GM23338 (cell line): ENCODE measurements at regions not wholly inside any gene's neighbourhood (a gene's known extent, or its start where the extent isn't known, plus 50 kb on each side); places are given as distances from the start of the nearest gene placed in this dataset.

ENCODE experiments used
- ATAC-seq: fragments of 200-7000 bp; cut with Tn5 transposase; 3 replicates; pipeline ENCODE4 v1.9.1; 2020
- DNase-seq: peaks from one replicate; pipeline ENCODE4 v3.0.0-alpha.2; 2015; ENCODE audit warnings: low spot score
- H2AFZ ChIP-seq: fragments of 200-600 bp; sonication (generic); 2 replicates; pipeline ENCODE4 v1.8.0; 2016; ENCODE audit warnings: antibody characterized with exemption, mild to moderate bottlenecking, moderate library complexity
- H3F3A ChIP-seq: fragments of 200-600 bp; sonication (generic); replicated peaks from 2 replicates; pipeline ENCODE4 v1.8.0; 2017; ENCODE audit warnings: antibody characterized with exemption, mixed run types, low read depth
- H3K27ac ChIP-seq: fragments of 200-600 bp; sonication (generic); 2 replicates; pipeline ENCODE4 v1.6.1; 2016; ENCODE audit warnings: low read depth
- H3K27me3 ChIP-seq: fragments of 200-600 bp; sonication (generic); 2 replicates; pipeline ENCODE4 v1.8.0; 2016; ENCODE audit warnings: mild to moderate bottlenecking, mixed run types, moderate library complexity; ENCODE audit not compliant: insufficient read depth
- H3K36me3 ChIP-seq: fragments of 200-600 bp; sonication (generic); 2 replicates; pipeline ENCODE4 v1.8.0; 2016; ENCODE audit warnings: mild to moderate bottlenecking; ENCODE audit not compliant: insufficient read depth
- H3K4me1 ChIP-seq: fragments of 200-600 bp; sonication (generic); 2 replicates; pipeline ENCODE4 v1.8.0; 2016; ENCODE audit warnings: mild to moderate bottlenecking, moderate library complexity; ENCODE audit not compliant: insufficient read depth
- H3K4me2 ChIP-seq: fragments of 200-600 bp; sonication (generic); 2 replicates; pipeline ENCODE4 v1.7.1; 2017; ENCODE audit warnings: mixed run types
- H3K4me3 ChIP-seq: fragments of 200-600 bp; sonication (generic); 2 replicates; pipeline ENCODE4 v1.6.1; 2016; ENCODE audit warnings: mixed run types
- H3K79me2 ChIP-seq: fragments of 200-600 bp; sonication (generic); replicated peaks from 2 replicates; pipeline ENCODE4 v1.8.0; 2017; ENCODE audit warnings: mild to moderate bottlenecking; ENCODE audit not compliant: insufficient read depth
- H3K9me2 ChIP-seq: fragments of 200-600 bp; sonication (generic); 2 replicates; pipeline ENCODE4 v1.8.0; 2017; ENCODE audit not compliant: insufficient read depth
- H4K20me1 ChIP-seq: fragments of 200-600 bp; sonication (generic); replicated peaks from 2 replicates; pipeline ENCODE4 v1.8.0; 2017; ENCODE audit warnings: mild to moderate bottlenecking; ENCODE audit not compliant: insufficient read depth
- H3K27ac Mint-ChIP-seq: 2 replicates; pipeline ENCODE4 v1.8.0; 2020; ENCODE audit warnings: inconsistent platforms, mild to moderate bottlenecking, moderate library complexity, mixed read lengths
- H3K27me3 Mint-ChIP-seq: 3 replicates; pipeline ENCODE4 v1.8.0; 2022; ENCODE audit warnings: low read depth, mild to moderate bottlenecking, moderate library complexity, mixed read lengths, inconsistent platforms; ENCODE audit not compliant: insufficient read depth, poor library complexity
- H3K36me3 Mint-ChIP-seq: 3 replicates; pipeline ENCODE4 v1.8.0; 2021; ENCODE audit warnings: low read depth, mild to moderate bottlenecking, inconsistent platforms, moderate library complexity, mixed read lengths
- H3K4me1 Mint-ChIP-seq: 3 replicates; pipeline ENCODE4 v1.8.0; 2020; ENCODE audit warnings: mild to moderate bottlenecking, inconsistent platforms, mixed read lengths
- H3K4me3 Mint-ChIP-seq: 3 replicates; pipeline ENCODE4 v1.8.0; 2021; ENCODE audit warnings: moderate library complexity, mild to moderate bottlenecking, inconsistent platforms, mixed read lengths
- H3K9me3 Mint-ChIP-seq: 3 replicates; pipeline ENCODE4 v1.8.0; 2020; ENCODE audit warnings: moderate library complexity, mild to moderate bottlenecking, inconsistent platforms, mixed read lengths
- CREB1 ChIP-seq: fragments of 250-450 bp; sonication (Bioruptor Pico); IDR thresholded peaks from 2 replicates; pipeline ENCODE4 v1.5.0; 2020; ENCODE audit warnings: low read depth, mild to moderate bottlenecking, moderate library complexity
- ETS1 ChIP-seq: IDR thresholded peaks from 2 replicates; pipeline ENCODE4 v1.6.1; 2016; ENCODE audit warnings: antibody characterized with exemption
- EZH2 ChIP-seq: fragments of 200-600 bp; sonication (generic); IDR thresholded peaks from one replicate; pipeline ENCODE4 v1.8.0; 2017; ENCODE audit warnings: antibody characterized with exemption, mild to moderate bottlenecking, low read depth; ENCODE audit not compliant: unreplicated experiment
- EZH2phosphoT487 ChIP-seq: fragments of 200-600 bp; sonication (generic); IDR thresholded peaks from one replicate; pipeline ENCODE4 v1.8.1; 2018; ENCODE audit warnings: antibody characterized with exemption; ENCODE audit not compliant: unreplicated experiment
- JUNB ChIP-seq: IDR thresholded peaks from one replicate; pipeline ENCODE4 v1.6.1; 2016; ENCODE audit warnings: antibody characterized with exemption; ENCODE audit not compliant: unreplicated experiment
- NANOG ChIP-seq: IDR thresholded peaks from 2 replicates; pipeline ENCODE4 v1.6.1; 2016; ENCODE audit warnings: antibody characterized with exemption, borderline replicate concordance
- POLR2AphosphoS5 ChIP-seq: IDR thresholded peaks from 2 replicates; pipeline ENCODE4 v1.6.1; 2016; ENCODE audit warnings: antibody characterized with exemption, low read depth
- STAT1 ChIP-seq: IDR thresholded peaks from one replicate; pipeline ENCODE4 v1.6.1; 2016; ENCODE audit warnings: antibody characterized with exemption; ENCODE audit not compliant: unreplicated experiment
- ZNF114 ChIP-seq: fragments of 250-450 bp; sonication (Bioruptor Pico); IDR thresholded peaks from 2 replicates; pipeline ENCODE4 v1.5.0; 2020; ENCODE audit warnings: mild to moderate bottlenecking, moderate library complexity
- ZNF331 ChIP-seq: fragments of 250-450 bp; sonication (Bioruptor Pico); IDR thresholded peaks from 2 replicates; pipeline ENCODE4 v1.5.0; 2020; ENCODE audit warnings: low read depth, mild to moderate bottlenecking, moderate library complexity
- ZNF462 ChIP-seq: fragments of 250-450 bp; sonication (Bioruptor Pico); IDR thresholded peaks from 2 replicates; pipeline ENCODE4 v1.5.0; 2020; ENCODE audit warnings: mild to moderate bottlenecking, moderate library complexity
- TF ChIP-seq, protein P1 (sequence below): IDR thresholded peaks from one replicate; pipeline ENCODE4 v1.6.1; 2018; ENCODE audit warnings: antibody characterized with exemption; ENCODE audit not compliant: unreplicated experiment
- TF ChIP-seq, protein P2 (sequence below), 2 experiments: fragments of 200-600 bp in 1 of 2; sonication (generic) in 1 of 2; conservative IDR thresholded peaks; 2 replicates each; pipeline versions ENCODE4 v1.5.1 to v1.6.1; 2016 to 2017; ENCODE audit warnings: antibody characterized with exemption in 2 of 2, low read depth in 2 of 2, mild to moderate bottlenecking in 2 of 2, moderate library complexity in 1 of 2

GRCh38 chr7:33825644-33826043, 79.7 kb upstream of the BMPER start:
- Mint-ChIP-seq H3K36me3 (no peaks in the 10 kb centered on the region), H3K9me3 (peaks cover under 1% of the 10 kb centered on the region; the same call in 1 of the 3 replicates), H3K4me1 (no peaks in the 10 kb centered on the region), H3K4me3 (no peak overlapping the region), H3K27me3 (peaks cover under 1% of the 10 kb centered on the region), H3K27ac (no peak overlapping the region)
- Histone ChIP-seq H3K4me1 (no peaks in the 10 kb centered on the region), H3K4me3 (no peak overlapping the region), H3K27me3 (no peaks in the 10 kb centered on the region), H3K4me2 (no peak overlapping the region), H3K27ac (no peak overlapping the region), H3F3A (no peaks in the 10 kb centered on the region), H2AFZ (no peak overlapping the region), H4K20me1 (no peaks in the 10 kb centered on the region), H3K79me2 (no peaks in the 10 kb centered on the region), H3K36me3 (no peaks in the 10 kb centered on the region), H3K9me2 (0 out of 2 replicates have a peak, but pooled peaks cover 5% of the 10 kb centered on the region)
- no peak for TF ChIP-seq ETS1
- no peak for TF ChIP-seq ZNF114 (CRISPR knock-in tag)
- TF ChIP-seq, protein P1, sequence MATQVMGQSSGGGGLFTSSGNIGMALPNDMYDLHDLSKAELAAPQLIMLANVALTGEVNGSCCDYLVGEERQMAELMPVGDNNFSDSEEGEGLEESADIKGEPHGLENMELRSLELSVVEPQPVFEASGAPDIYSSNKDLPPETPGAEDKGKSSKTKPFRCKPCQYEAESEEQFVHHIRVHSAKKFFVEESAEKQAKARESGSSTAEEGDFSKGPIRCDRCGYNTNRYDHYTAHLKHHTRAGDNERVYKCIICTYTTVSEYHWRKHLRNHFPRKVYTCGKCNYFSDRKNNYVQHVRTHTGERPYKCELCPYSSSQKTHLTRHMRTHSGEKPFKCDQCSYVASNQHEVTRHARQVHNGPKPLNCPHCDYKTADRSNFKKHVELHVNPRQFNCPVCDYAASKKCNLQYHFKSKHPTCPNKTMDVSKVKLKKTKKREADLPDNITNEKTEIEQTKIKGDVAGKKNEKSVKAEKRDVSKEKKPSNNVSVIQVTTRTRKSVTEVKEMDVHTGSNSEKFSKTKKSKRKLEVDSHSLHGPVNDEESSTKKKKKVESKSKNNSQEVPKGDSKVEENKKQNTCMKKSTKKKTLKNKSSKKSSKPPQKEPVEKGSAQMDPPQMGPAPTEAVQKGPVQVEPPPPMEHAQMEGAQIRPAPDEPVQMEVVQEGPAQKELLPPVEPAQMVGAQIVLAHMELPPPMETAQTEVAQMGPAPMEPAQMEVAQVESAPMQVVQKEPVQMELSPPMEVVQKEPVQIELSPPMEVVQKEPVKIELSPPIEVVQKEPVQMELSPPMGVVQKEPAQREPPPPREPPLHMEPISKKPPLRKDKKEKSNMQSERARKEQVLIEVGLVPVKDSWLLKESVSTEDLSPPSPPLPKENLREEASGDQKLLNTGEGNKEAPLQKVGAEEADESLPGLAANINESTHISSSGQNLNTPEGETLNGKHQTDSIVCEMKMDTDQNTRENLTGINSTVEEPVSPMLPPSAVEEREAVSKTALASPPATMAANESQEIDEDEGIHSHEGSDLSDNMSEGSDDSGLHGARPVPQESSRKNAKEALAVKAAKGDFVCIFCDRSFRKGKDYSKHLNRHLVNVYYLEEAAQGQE, result no peak
- no peak for TF ChIP-seq JUNB
- no peak for TF ChIP-seq STAT1
- TF ChIP-seq POLR2AphosphoS5, result no peak
- no peak for TF ChIP-seq EZH2phosphoT487
- TF ChIP-seq EZH2, result no peak
- no peak for TF ChIP-seq CREB1 (CRISPR knock-in tag)
- TF ChIP-seq ZNF331, result no peak
- TF ChIP-seq ZNF462, result no peak
- no peak for TF ChIP-seq NANOG
- TF ChIP-seq, protein P2, sequence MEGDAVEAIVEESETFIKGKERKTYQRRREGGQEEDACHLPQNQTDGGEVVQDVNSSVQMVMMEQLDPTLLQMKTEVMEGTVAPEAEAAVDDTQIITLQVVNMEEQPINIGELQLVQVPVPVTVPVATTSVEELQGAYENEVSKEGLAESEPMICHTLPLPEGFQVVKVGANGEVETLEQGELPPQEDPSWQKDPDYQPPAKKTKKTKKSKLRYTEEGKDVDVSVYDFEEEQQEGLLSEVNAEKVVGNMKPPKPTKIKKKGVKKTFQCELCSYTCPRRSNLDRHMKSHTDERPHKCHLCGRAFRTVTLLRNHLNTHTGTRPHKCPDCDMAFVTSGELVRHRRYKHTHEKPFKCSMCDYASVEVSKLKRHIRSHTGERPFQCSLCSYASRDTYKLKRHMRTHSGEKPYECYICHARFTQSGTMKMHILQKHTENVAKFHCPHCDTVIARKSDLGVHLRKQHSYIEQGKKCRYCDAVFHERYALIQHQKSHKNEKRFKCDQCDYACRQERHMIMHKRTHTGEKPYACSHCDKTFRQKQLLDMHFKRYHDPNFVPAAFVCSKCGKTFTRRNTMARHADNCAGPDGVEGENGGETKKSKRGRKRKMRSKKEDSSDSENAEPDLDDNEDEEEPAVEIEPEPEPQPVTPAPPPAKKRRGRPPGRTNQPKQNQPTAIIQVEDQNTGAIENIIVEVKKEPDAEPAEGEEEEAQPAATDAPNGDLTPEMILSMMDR (conservative IDR thresholded peaks at IDR 0.05; ENCODE audit: low read depth in 2 of 2), result no peak
- no peak for ATAC-seq
- no peak for DNase-seq
